H1 (cell line): ENCODE measurements at regions not wholly inside any gene's neighbourhood (a gene's known extent, or its start where the extent isn't known, plus 50 kb on each side); places are given as distances from the start of the nearest gene placed in this dataset.

Experiments used
- CTCF ChIA-PET: fragments of 300-600 bp; sonication (Branson Sonifier 250); formaldehyde crosslinking; loops from one replicate; lab custom pipeline; 2021; ENCODE audit not compliant: partially characterized antibody; lab: Charles Lee
- POLR2A ChIA-PET: fragments of 300-600 bp; sonication (Branson Sonifier 250); formaldehyde crosslinking; loops from one replicate; lab custom pipeline; 2021; ENCODE audit warnings: inconsistent platforms; ENCODE audit not compliant: partially characterized antibody; lab: Charles Lee
- DNase-seq, 2 experiments: peaks; one replicate each; pipeline versions ENCODE4 v3.0.0 to v3.0.0-alpha.2; 2010 to 2022; ENCODE audit warnings: low spot score in 2 of 2, low read depth in 1 of 2, mixed read lengths in 1 of 2
- FAIRE-seq: peaks from 2 replicates; lab custom pipeline; 2011; peaks lifted over from hg19 to GRCh38; lab: Jason Lieb, UNC
- H2AFZ ChIP-seq: 2 replicates; pipeline ENCODE4 v1.8.1; 2012; ENCODE audit warnings: low read length, inconsistent platforms
- H2AK5ac ChIP-seq: 2 replicates; pipeline ENCODE4 v1.6.1; 2013; ENCODE audit warnings: low read depth, low read length
- H2BK120ac ChIP-seq: replicated peaks from 2 replicates; pipeline ENCODE3; 2013; ENCODE audit warnings: low read depth, low read length, inconsistent platforms
- H2BK12ac ChIP-seq: 2 replicates; pipeline ENCODE4 v1.6.1; 2013; ENCODE audit warnings: low read depth, low read length
- H2BK15ac ChIP-seq: 2 replicates; pipeline ENCODE4 v1.6.1; 2013; ENCODE audit warnings: low read length
- H2BK20ac ChIP-seq: 2 replicates; pipeline ENCODE4 v1.6.1; 2013; ENCODE audit warnings: low read length
- H2BK5ac ChIP-seq: 2 replicates; pipeline ENCODE4 v1.6.1; 2013; ENCODE audit warnings: low read depth, low read length
- H3K14ac ChIP-seq: 2 replicates; pipeline ENCODE4 v1.6.1; 2013; ENCODE audit warnings: inconsistent platforms; ENCODE audit not compliant: insufficient read length
- H3K18ac ChIP-seq: 2 replicates; pipeline ENCODE4 v1.6.1; 2013; ENCODE audit warnings: low read length; ENCODE audit errors: extremely low read depth
- H3K23ac ChIP-seq: 2 replicates; pipeline ENCODE4 v1.6.1; 2013; ENCODE audit warnings: inconsistent platforms; ENCODE audit not compliant: insufficient read length
- H3K23me2 ChIP-seq: 2 replicates; pipeline ENCODE4 v1.6.1; 2013; ENCODE audit warnings: low read depth, low read length
- H3K27ac ChIP-seq: 2 replicates; pipeline ENCODE4 v1.6.1; 2011; ENCODE audit warnings: low read depth, low read length, inconsistent platforms
- H3K27me3 ChIP-seq, 4 experiments: replicated peaks in 1 of 4; 1 replicate in 1 of 4; 2 replicates in 3 of 4; pipeline versions ENCODE4 v1.6.1 to v1.8.1; 2011 to 2013; ENCODE audit warnings: low read length in 3 of 4, mild to moderate bottlenecking in 3 of 4, inconsistent platforms in 2 of 4, mixed read lengths in 2 of 4, moderate library complexity in 1 of 4; ENCODE audit not compliant: control insufficient read depth in 3 of 4, insufficient read depth in 3 of 4; ENCODE audit errors: extremely low read depth in 1 of 4
- H3K36me3 ChIP-seq, 4 experiments: 2 replicates each; pipeline versions ENCODE4 v1.6.1 to v1.8.1; 2011 to 2013; ENCODE audit warnings: mild to moderate bottlenecking in 4 of 4, low read length in 3 of 4, moderate library complexity in 2 of 4, control low read depth in 1 of 4, inconsistent platforms in 1 of 4; ENCODE audit not compliant: insufficient read depth in 4 of 4, control insufficient read depth in 2 of 4
- H3K4ac ChIP-seq: replicated peaks from 2 replicates; pipeline ENCODE3; 2013; ENCODE audit warnings: low read length, low read depth, mixed read lengths, inconsistent platforms; ENCODE audit not compliant: insufficient read length
- H3K4me1 ChIP-seq, 4 experiments: replicated peaks in 1 of 4; 1 replicate in 1 of 4; 2 replicates in 3 of 4; pipeline versions ENCODE4 v1.6.1 to v1.8.1; 2011 to 2013; ENCODE audit warnings: low read length in 3 of 4, inconsistent platforms in 2 of 4, mixed read lengths in 1 of 4; ENCODE audit not compliant: insufficient read depth in 4 of 4, control insufficient read depth in 3 of 4
- H3K4me2 ChIP-seq, 2 experiments: 2 replicates each; pipeline versions ENCODE4 v1.6.1 to v1.8.1; 2011 to 2013; ENCODE audit warnings: low read depth in 2 of 2, low read length in 2 of 2, control low read depth in 1 of 2, inconsistent platforms in 1 of 2, mild to moderate bottlenecking in 1 of 2; ENCODE audit not compliant: insufficient read depth in 1 of 2
- H3K4me3 ChIP-seq, 4 experiments: fragments of 200-600, 300-600 bp in 1 of 4; sonication (generic), shearing (Covaris generic), sonication (Bioruptor Twin) in 1 of 4; 2 replicates each; pipeline versions ENCODE4 v1.5.1 to v1.8.1; 2011 to 2016; ENCODE audit warnings: low read length in 4 of 4, low read depth in 3 of 4, control low read depth in 2 of 4, inconsistent platforms in 2 of 4, mild to moderate bottlenecking in 2 of 4, mixed read lengths in 1 of 4, moderate library complexity in 1 of 4; ENCODE audit not compliant: insufficient read depth in 2 of 4; ENCODE audit errors: extremely low read depth in 1 of 4
- H3K56ac ChIP-seq: replicated peaks from 2 replicates; pipeline ENCODE3; 2013; ENCODE audit warnings: low read depth, mild to moderate bottlenecking, mixed read lengths, low read length, inconsistent platforms; ENCODE audit not compliant: insufficient read length
- H3K79me1 ChIP-seq: 2 replicates; pipeline ENCODE4 v1.6.1; 2013; ENCODE audit warnings: low read depth, low read length, control low read depth
- H3K79me2 ChIP-seq, 2 experiments: 2 replicates each; pipeline versions ENCODE4 v1.6.1 to v1.8.1; 2012 to 2013; ENCODE audit warnings: low read length in 2 of 2, mild to moderate bottlenecking in 2 of 2, inconsistent platforms in 1 of 2; ENCODE audit not compliant: insufficient read depth in 2 of 2, control insufficient read depth in 1 of 2
- H3K9ac ChIP-seq, 4 experiments: replicated peaks in 1 of 4; 1 replicate in 1 of 4; 2 replicates in 3 of 4; pipeline versions ENCODE4 v1.6.1 to v1.8.1; 2011 to 2013; ENCODE audit warnings: low read depth in 3 of 4, low read length in 3 of 4, control low read depth in 2 of 4, mild to moderate bottlenecking in 2 of 4, moderate library complexity in 2 of 4, inconsistent platforms in 1 of 4; ENCODE audit errors: extremely low read depth in 1 of 4
- H3K9me3 ChIP-seq, 2 experiments: 2 replicates each; pipeline versions ENCODE4 v1.6.1 to v1.8.1; 2012 to 2013; ENCODE audit warnings: mild to moderate bottlenecking in 2 of 2, moderate library complexity in 2 of 2, control low read depth in 1 of 2, inconsistent platforms in 1 of 2, low read depth in 1 of 2, low read length in 1 of 2, mixed read lengths in 1 of 2; ENCODE audit not compliant: insufficient read depth in 2 of 2
- H4K20me1 ChIP-seq, 2 experiments: replicated peaks in 1 of 2; 2 replicates each; pipeline versions ENCODE3 to v1.8.1; 2011 to 2013; ENCODE audit warnings: inconsistent platforms in 2 of 2, low read length in 2 of 2, mild to moderate bottlenecking in 1 of 2; ENCODE audit not compliant: insufficient read depth in 2 of 2, control insufficient read depth in 1 of 2
- H4K5ac ChIP-seq: 2 replicates; pipeline ENCODE4 v1.6.1; 2013; ENCODE audit warnings: low read length, low read depth, mixed read lengths, inconsistent platforms; ENCODE audit not compliant: insufficient read length
- H4K8ac ChIP-seq: 2 replicates; pipeline ENCODE4 v1.8.0; 2013; ENCODE audit warnings: mild to moderate bottlenecking, moderate library complexity, low read length, inconsistent platforms; ENCODE audit not compliant: insufficient read depth; ENCODE audit errors: extremely low read depth
- H4K91ac ChIP-seq: replicated peaks from 2 replicates; pipeline ENCODE3; 2013; ENCODE audit warnings: low read length, mixed read lengths, inconsistent platforms; ENCODE audit not compliant: insufficient read length
- CTCF ChIP-seq, 3 experiments: IDR thresholded peaks; 1 replicate in 2 of 3; 2 replicates in 1 of 3; pipeline versions ENCODE4 v1.5.1 to v1.6.1; 2011; ENCODE audit warnings: low read length in 3 of 3, mild to moderate bottlenecking in 3 of 3, inconsistent platforms in 2 of 3, low read depth in 1 of 3, moderate library complexity in 1 of 3; ENCODE audit not compliant: insufficient read depth in 1 of 3; ENCODE audit errors: control extremely low read depth in 1 of 3
- EP300 ChIP-seq, 2 experiments: IDR thresholded peaks; 1 replicate in 1 of 2; 2 replicates in 1 of 2; pipeline ENCODE4 v1.6.1; 2011 to 2012; ENCODE audit warnings: low read depth in 2 of 2, low read length in 2 of 2, mild to moderate bottlenecking in 2 of 2, borderline replicate concordance in 1 of 2, inconsistent platforms in 1 of 2, moderate library complexity in 1 of 2
- HDAC2 ChIP-seq, 2 experiments: fragments of 300-600 bp in 1 of 2; sonication (generic) in 1 of 2; IDR thresholded peaks; 2 replicates each; pipeline ENCODE4 v1.6.1; 2011 to 2012; ENCODE audit warnings: low read depth in 2 of 2, low read length in 2 of 2, mild to moderate bottlenecking in 2 of 2, moderate library complexity in 2 of 2, borderline replicate concordance in 1 of 2, inconsistent platforms in 1 of 2
- NANOG ChIP-seq: IDR thresholded peaks from 2 replicates; pipeline ENCODE4 v1.6.1; 2011; ENCODE audit warnings: low read length, low read depth, mild to moderate bottlenecking, inconsistent platforms; ENCODE audit not compliant: insufficient read depth, poor library complexity, severe bottlenecking
- NRF1 ChIP-seq: IDR thresholded peaks from 2 replicates; pipeline ENCODE4 v1.6.1; 2011; ENCODE audit warnings: mild to moderate bottlenecking, low read depth, low read length, improper control_type of control experiment
- PHF8 ChIP-seq: fragments of 200-600 bp; sonication (generic); conservative IDR thresholded peaks from 2 replicates; pipeline ENCODE4 v1.7.1; 2012; ENCODE audit warnings: low read depth, mild to moderate bottlenecking, inconsistent platforms, low read length, moderate library complexity
- POU5F1 ChIP-seq: IDR thresholded peaks from 2 replicates; pipeline ENCODE4 v1.6.1; 2011; ENCODE audit warnings: low read depth, mild to moderate bottlenecking, low read length, moderate library complexity
- RBBP5 ChIP-seq: IDR thresholded peaks from 2 replicates; pipeline ENCODE4 v1.7.1; 2012; ENCODE audit warnings: low read depth, mild to moderate bottlenecking, inconsistent platforms, low read length, moderate library complexity, borderline replicate concordance
- RNF2 ChIP-seq: fragments of 200-900, 300-1000 bp; sonication (generic); IDR thresholded peaks from 2 replicates; pipeline ENCODE4 v1.7.1; 2016; ENCODE audit warnings: borderline replicate concordance, low read depth, mild to moderate bottlenecking, antibody characterized with exemption, low read length; ENCODE audit not compliant: poor library complexity, severe bottlenecking; ENCODE audit errors: missing control alignments
- SIRT6 ChIP-seq: IDR thresholded peaks from one replicate; pipeline ENCODE4 v1.7.1; 2012; ENCODE audit warnings: low read length, inconsistent platforms
- SP1 ChIP-seq: IDR thresholded peaks from 2 replicates; pipeline ENCODE4 v1.6.1; 2011; ENCODE audit warnings: low read depth, low read length
- SP2 ChIP-seq: IDR thresholded peaks from 2 replicates; pipeline ENCODE4 v1.6.1; 2012; ENCODE audit warnings: mild to moderate bottlenecking, low read length, inconsistent platforms

GRCh38 chr6:130730600-130730999 is 96.6 kb upstream of the SMLR1 start:
- Histone ChIP-seq H2BK120ac (no peak overlapping the region), H2BK15ac (no peak overlapping the region), H3K27me3 (no peaks in the 10 kb centered on the region), H3K4me1 (no peaks in the 10 kb centered on the region), H3K79me2 (no peaks in the 10 kb centered on the region), H2BK12ac (no peak overlapping the region), H3K9ac (no peak overlapping the region), H2BK20ac (no peak overlapping the region), H4K5ac (no peak overlapping the region), H3K9me3 (no peaks in the 10 kb centered on the region), H4K91ac (no peak overlapping the region), H3K18ac (no peak overlapping the region), H3K56ac (no peak overlapping the region), H3K27ac (no peak overlapping the region), H4K8ac (no peak overlapping the region), H2BK5ac (no peak overlapping the region), H3K4me3 (no peak overlapping the region), H3K4me2 (no peak overlapping the region), H2AFZ (no peak overlapping the region), H3K4ac (no peak overlapping the region), H4K20me1 (no peaks in the 10 kb centered on the region), H3K79me1 (no peaks in the 10 kb centered on the region), H3K23me2 (peaks cover 2% of the 10 kb centered on the region; the same call in 1 of the 2 replicates), H3K14ac (no peak overlapping the region), H2AK5ac (no peak overlapping the region), H3K36me3 (no peaks in the 10 kb centered on the region), H3K23ac (no peak overlapping the region)
- DNase-seq (no peak), FAIRE-seq (no peak)
- POLR2A ChIA-PET: no interaction called here
- CTCF ChIA-PET: interaction anchor here (1.1 kb wide), 1 partner anchor 13 kb away, joined by 5 read pairs; no protein-coding TSS in a partner anchor
- no peak for TF ChIP-seq SP2
- no peak for TF ChIP-seq SIRT6
- TF ChIP-seq EP300 (IDR thresholded peaks at IDR 0.05; ENCODE audit: borderline replicate concordance in 1 of 2, low read depth in 2 of 2, low read length in 2 of 2): no peak
- TF ChIP-seq HDAC2 (IDR thresholded peaks at IDR 0.05; ENCODE audit: borderline replicate concordance in 1 of 2, low read depth in 2 of 2, low read length in 2 of 2): no peak
- no peak for TF ChIP-seq PHF8
- no peak for TF ChIP-seq RBBP5
- TF ChIP-seq RNF2: no peak
- TF ChIP-seq POU5F1: no peak
- TF ChIP-seq SP1: no peak
- no peak for TF ChIP-seq NRF1
- TF ChIP-seq NANOG: no peak
- TF ChIP-seq CTCF (IDR thresholded peaks at IDR 0.05; ENCODE audit: control extremely low read depth in 1 of 3, insufficient read depth in 1 of 3, low read depth in 1 of 3, low read length in 3 of 3): no peak
